G401 (cell line): ENCODE measurements at regions not wholly inside any gene's neighbourhood (a gene's known extent, or its start where the extent isn't known, plus 50 kb on each side); places are given as distances from the start of the nearest gene placed in this dataset.
A peak's percentile ranks its signal among the peaks of the same experiment; 100 is the strongest.
"Not testable (repeated sequence)": the region's sequence is repeated elsewhere in the genome, so short reads cannot be mapped to it uniquely, and the experiment has no call there.

Source experiments
- DNase-seq: peaks from one replicate; pipeline ENCODE4 v3.0.0-alpha.2; 2015; ENCODE audit warnings: low spot score
- in situ Hi-C: cut with HindIII; loops from 2 replicates; pipeline ENCODE4 v1.10.0; 2016; ENCODE audit warnings: low sequenced_read_pairs, mixed read lengths

GRCh38 chr9:18296702-18297055 lies 177.3 kb upstream of the ADAMTSL1 start:
- no peak for DNase-seq
- in situ Hi-C loops: no loop called here

- DNase-seq: no peak
- in situ Hi-C loops: no loop called here
Observed at GRCh38 chr9:18297056-18297841, 176.7 kb upstream of the ADAMTSL1 start.

GRCh38 chr9:18299449-18299848 lies 174.5 kb upstream of the ADAMTSL1 start:
- DNase-seq: no peak
- in situ Hi-C loops: no loop called here

- in situ Hi-C loops, DNase-seq: not testable (repeated sequence)
Observed at GRCh38 chr9:18305167-18305806, 168.7 kb upstream of the ADAMTSL1 start.

GRCh38 chr9:18314316-18314715 lies 159.6 kb upstream of the ADAMTSL1 start:
- in situ Hi-C loops: no loop called here
- DNase-seq: no peak

GRCh38 chr9:18317896-18318295 lies 156.1 kb upstream of the ADAMTSL1 start:
- DNase-seq: no peak
- in situ Hi-C loops: no loop called here

GRCh38 chr9:18319918-18320445 lies 154.0 kb upstream of the ADAMTSL1 start:
- in situ Hi-C loops: no loop called here

GRCh38 chr9:18324928-18325745 lies 148.8 kb upstream of the ADAMTSL1 start:
- in situ Hi-C loops: no loop called here
- no peak for DNase-seq

More at GRCh38 chr9:18319918-18320445, 154.0 kb upstream of the ADAMTSL1 start:
- no peak for DNase-seq

- DNase-seq, in situ Hi-C loops: not testable (repeated sequence)
Observed at GRCh38 chr9:18325746-18326011, 148.3 kb upstream of the ADAMTSL1 start.

GRCh38 chr9:18327121-18327520 lies 146.8 kb upstream of the ADAMTSL1 start:
- DNase-seq: no peak
- in situ Hi-C loops: no loop called here

GRCh38 chr9:18330401-18331309 lies 143.3 kb upstream of the ADAMTSL1 start:
- in situ Hi-C loops: no loop called here
- DNase-seq: peak; percentile 6

- DNase-seq: no peak
- in situ Hi-C loops: no loop called here
Observed at GRCh38 chr9:18331310-18331684, 142.7 kb upstream of the ADAMTSL1 start.

- no peak for DNase-seq
- in situ Hi-C loops: no loop called here
Observed at GRCh38 chr9:18331808-18332209, 142.1 kb upstream of the ADAMTSL1 start.

GRCh38 chr9:18333157-18333556 lies 140.8 kb upstream of the ADAMTSL1 start:
- in situ Hi-C loops: no loop called here
- no peak for DNase-seq

- DNase-seq: no peak
- in situ Hi-C loops: no loop called here
Observed at GRCh38 chr9:18335825-18336224, 138.1 kb upstream of the ADAMTSL1 start.

- no peak for DNase-seq
- in situ Hi-C loops: no loop called here
Observed at GRCh38 chr9:18338042-18338441, 135.9 kb upstream of the ADAMTSL1 start.

GRCh38 chr9:18343784-18344183 lies 130.2 kb upstream of the ADAMTSL1 start:
- no peak for DNase-seq
- in situ Hi-C loops: no loop called here

GRCh38 chr9:18346745-18347144 lies 127.2 kb upstream of the ADAMTSL1 start:
- in situ Hi-C loops: no loop called here
- no peak for DNase-seq

- in situ Hi-C loops: no loop called here
- DNase-seq: no peak
Observed at GRCh38 chr9:18347386-18348082, 126.4 kb upstream of the ADAMTSL1 start.
